Endothelial cell (in vitro differentiated cells): ENCODE measurements at regions not wholly inside any gene's neighbourhood (a gene's known extent, or its start where the extent isn't known, plus 50 kb on each side); places are given as distances from the start of the nearest gene placed in this dataset.

Experiments used
- DNase-seq: peaks from one replicate; pipeline ENCODE4 v3.0.0; 2021; ENCODE audit warnings: low spot score
- H3K27ac Mint-ChIP-seq: one replicate; pipeline ENCODE4 v1.8.0; 2021; ENCODE audit warnings: mixed read lengths, inconsistent platforms; ENCODE audit not compliant: unreplicated experiment
- H3K27me3 Mint-ChIP-seq: one replicate; pipeline ENCODE4 v1.8.0; 2021; ENCODE audit warnings: mild to moderate bottlenecking, moderate library complexity, mixed read lengths, inconsistent platforms; ENCODE audit not compliant: unreplicated experiment
- H3K36me3 Mint-ChIP-seq: one replicate; pipeline ENCODE4 v1.8.0; 2021; ENCODE audit warnings: mild to moderate bottlenecking, low read depth, mixed read lengths, inconsistent platforms; ENCODE audit not compliant: unreplicated experiment
- H3K4me1 Mint-ChIP-seq: one replicate; pipeline ENCODE4 v1.8.0; 2021; ENCODE audit warnings: mild to moderate bottlenecking, mixed read lengths, inconsistent platforms; ENCODE audit not compliant: unreplicated experiment
- H3K4me3 Mint-ChIP-seq: one replicate; pipeline ENCODE4 v1.8.0; 2021; ENCODE audit warnings: mild to moderate bottlenecking, mixed read lengths, inconsistent platforms; ENCODE audit not compliant: unreplicated experiment
- H3K9me3 Mint-ChIP-seq: one replicate; pipeline ENCODE4 v1.8.0; 2021; ENCODE audit warnings: mixed read lengths, inconsistent platforms; ENCODE audit not compliant: unreplicated experiment
- CTCF ChIP-seq: fragments of 200-600 bp; sonication (generic); IDR thresholded peaks from one replicate; pipeline ENCODE4 v1.5.0; 2021; ENCODE audit warnings: antibody characterized with exemption; ENCODE audit not compliant: unreplicated experiment

- Mint-ChIP-seq H3K27ac (no peak overlapping the region), H3K36me3 (no peaks in the 10 kb centered on the region), H3K27me3 (peaks cover 11% of the 10 kb centered on the region), H3K9me3 (no peaks in the 10 kb centered on the region), H3K4me1 (peaks cover 4% of the 10 kb centered on the region), H3K4me3 (no peak overlapping the region)
- no peak for DNase-seq
- TF ChIP-seq CTCF: no peak
Observed at GRCh38 chr1:25023826-25024225, 93.8 kb upstream of the RUNX3 start.

GRCh38 chr1:25023190-25023578, 93.1 kb upstream of the RUNX3 start:
- Mint-ChIP-seq H3K4me1 (peaks cover 4% of the 10 kb centered on the region), H3K27me3 (peaks cover 10% of the 10 kb centered on the region), H3K4me3 (no peak overlapping the region), H3K9me3 (no peaks in the 10 kb centered on the region), H3K27ac (no peak overlapping the region), H3K36me3 (no peaks in the 10 kb centered on the region)
- DNase-seq: no peak
- no peak for TF ChIP-seq CTCF

GRCh38 chr1:25022361-25023189, 92.5 kb upstream of the RUNX3 start:
- peaks cover 4% of the 10 kb centered on the region for H3K4me1 Mint-ChIP-seq
- H3K4me3 Mint-ChIP-seq: no peak overlapping the region

GRCh38 chr1:25021591-25022215, 91.6 kb upstream of the RUNX3 start:
- H3K36me3 Mint-ChIP-seq: no peaks in the 10 kb centered on the region
- H3K27me3 Mint-ChIP-seq: peaks cover 10% of the 10 kb centered on the region
- no peak overlapping the region for H3K4me3 Mint-ChIP-seq
- peaks cover 4% of the 10 kb centered on the region for H3K4me1 Mint-ChIP-seq
- no peak overlapping the region for H3K27ac Mint-ChIP-seq
- no peak for DNase-seq
- TF ChIP-seq CTCF: no peak
- H3K9me3 Mint-ChIP-seq: no peaks in the 10 kb centered on the region

More at GRCh38 chr1:25022361-25023189, 92.5 kb upstream of the RUNX3 start:
- DNase-seq: no peak
- Mint-ChIP-seq H3K9me3 (no peaks in the 10 kb centered on the region), H3K27ac (no peak overlapping the region), H3K36me3 (no peaks in the 10 kb centered on the region), H3K27me3 (peaks cover 9% of the 10 kb centered on the region)
- no peak for TF ChIP-seq CTCF
